CD4-positive, alpha-beta T cell treated with Interleukin-4 for 1 hour (primary cell): ENCODE measurements at regions not wholly inside any gene's neighbourhood (a gene's known extent, or its start where the extent isn't known, plus 50 kb on each side); places are given as distances from the start of the nearest gene placed in this dataset.
"Not testable (repeated sequence)": the region's sequence is repeated elsewhere in the genome, so short reads cannot be mapped to it uniquely, and the experiment has no call there.

ENCODE experiments used
- DNase-seq, 2 donors: peaks; one replicate each; pipeline ENCODE4 v3.0.0-alpha.2; 2020 to 2022

DNA sequence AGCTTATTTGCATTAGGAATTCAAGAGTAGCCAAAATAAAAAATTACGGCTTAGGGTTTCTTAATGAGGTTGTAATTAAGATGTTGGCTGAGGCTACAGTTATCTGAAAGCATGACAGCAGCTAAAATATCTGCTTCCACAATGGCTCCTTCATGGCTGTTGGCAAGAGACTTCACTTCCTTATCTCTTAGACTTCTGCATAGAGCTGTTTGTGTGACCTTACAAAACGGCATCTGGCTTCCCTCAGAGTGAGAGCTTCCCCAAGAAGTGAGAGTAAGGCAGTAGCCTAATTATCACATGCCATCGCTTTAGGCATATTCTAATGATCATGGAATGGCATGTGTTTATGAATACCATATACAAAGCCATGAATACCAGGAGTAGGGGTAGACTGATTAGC, 57.6 kb downstream of the CCDC59 start:
- DNase-seq = no peak

DNA sequence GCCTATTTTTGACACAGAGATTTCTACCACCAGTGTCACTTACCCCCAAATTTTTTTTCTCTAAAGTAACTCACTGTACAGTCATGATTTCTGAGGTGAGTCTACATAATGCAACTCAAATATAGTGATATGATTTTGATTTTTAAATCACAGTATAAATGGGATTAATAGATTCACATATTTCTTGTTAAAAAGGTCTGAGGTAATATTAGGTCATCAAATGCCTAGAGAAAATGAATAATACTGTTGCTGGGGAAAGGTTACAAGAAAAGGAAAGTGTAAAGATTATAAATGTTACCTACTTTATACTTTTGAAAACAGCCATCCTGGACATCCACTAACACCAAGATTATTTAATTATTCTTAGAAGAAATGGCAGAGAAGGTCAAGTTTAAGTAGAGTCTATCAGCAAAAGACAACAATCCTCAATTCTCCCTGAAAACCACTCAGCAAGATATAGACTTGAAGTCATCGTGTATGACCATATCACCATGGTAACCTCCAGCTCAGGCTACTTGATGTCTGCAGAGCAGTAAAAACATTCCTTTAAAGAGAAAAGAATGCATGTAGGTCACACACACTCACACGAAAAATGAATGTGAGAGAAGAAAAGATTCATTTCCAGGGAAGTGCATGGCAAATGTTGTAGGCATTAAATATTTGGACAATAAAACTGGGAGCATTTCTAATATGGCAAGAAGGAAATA, 58.7 kb downstream of the CCDC59 start:
- no peak for DNase-seq

DNA sequence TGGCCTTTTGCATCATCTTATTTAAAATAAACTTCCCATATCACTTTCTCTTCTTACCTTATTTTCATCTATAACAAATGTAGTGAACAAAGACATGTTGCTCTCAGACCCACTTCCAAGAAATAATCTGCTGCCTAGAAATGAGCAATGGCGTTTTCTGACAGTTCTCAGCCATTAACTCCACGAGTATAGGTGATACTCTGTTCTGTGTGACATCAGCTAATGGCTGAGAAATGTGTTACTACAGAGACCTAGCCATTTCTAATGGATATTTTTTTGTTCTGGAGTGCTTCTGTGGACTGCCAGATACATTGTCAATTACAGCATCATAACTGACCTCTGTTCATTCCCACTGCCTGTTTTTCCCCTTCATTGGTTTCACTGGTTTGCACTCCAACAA, 67.8 kb downstream of the CCDC59 start:
- no peak for DNase-seq

DNA sequence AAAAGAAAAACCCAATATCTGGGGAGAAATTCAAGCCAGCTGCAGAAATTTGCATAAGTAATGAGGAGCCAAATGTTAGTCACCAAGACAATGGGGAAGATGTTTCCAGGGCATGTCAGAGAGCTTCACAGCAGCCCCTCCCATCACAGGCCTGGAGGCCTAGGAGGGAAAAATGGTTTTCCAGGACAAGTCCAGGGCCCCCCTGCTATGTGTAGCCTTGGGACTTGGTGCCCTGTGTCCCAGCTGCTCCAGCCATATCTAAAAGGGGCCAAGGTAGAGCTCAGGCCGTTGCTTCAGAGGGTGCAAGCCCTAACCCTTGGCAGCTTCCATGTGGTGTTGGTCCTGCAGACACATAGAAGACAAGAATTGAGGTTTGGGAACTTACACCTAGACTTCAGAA, 76.9 kb downstream of the CCDC59 start:
- DNase-seq = not testable (repeated sequence)

DNA sequence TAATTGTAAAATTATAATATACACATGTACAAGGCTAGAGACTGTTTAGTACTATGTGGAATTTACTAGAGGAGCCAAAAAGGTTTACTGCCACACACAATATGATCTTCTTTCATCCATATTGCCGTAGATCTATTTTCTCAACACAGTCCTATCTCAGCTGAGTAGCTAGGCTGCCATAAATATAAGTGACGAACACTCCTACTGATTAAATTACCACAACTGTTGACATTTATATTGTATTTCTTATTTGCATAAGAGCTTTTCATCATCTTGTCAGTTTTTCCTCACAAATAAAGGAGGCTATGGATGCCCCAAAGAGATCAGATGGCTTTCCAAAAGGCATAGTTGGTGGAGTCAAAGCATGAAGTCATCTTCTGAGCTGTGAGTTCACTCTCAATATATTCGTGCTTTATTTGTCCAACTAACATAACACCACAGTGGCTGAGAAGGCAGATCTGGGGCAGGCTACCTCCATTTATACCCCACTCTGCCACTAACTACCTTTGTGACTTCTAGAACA, 78.6 kb downstream of the CCDC59 start:
- DNase-seq = no peak

DNA sequence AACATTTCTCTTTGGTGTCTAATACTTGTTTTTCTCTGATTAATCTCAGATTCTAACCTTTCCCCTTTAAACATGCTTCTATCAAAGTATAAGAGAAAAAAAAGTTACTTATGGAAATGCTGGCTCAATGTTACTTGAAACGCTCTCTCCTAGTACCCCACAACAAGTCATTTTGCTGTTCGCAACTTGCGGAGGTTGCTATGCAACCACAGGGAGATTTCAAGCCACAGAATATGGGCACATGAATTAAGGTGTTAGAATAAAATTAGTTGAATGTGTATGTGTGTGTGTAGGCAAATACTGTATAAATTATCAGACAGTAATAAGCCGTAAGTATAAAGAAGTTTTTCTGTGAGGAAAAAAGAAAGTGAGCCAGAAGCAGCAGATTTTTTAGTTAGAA, 80.6 kb downstream of the CCDC59 start:
- no peak for DNase-seq

DNA sequence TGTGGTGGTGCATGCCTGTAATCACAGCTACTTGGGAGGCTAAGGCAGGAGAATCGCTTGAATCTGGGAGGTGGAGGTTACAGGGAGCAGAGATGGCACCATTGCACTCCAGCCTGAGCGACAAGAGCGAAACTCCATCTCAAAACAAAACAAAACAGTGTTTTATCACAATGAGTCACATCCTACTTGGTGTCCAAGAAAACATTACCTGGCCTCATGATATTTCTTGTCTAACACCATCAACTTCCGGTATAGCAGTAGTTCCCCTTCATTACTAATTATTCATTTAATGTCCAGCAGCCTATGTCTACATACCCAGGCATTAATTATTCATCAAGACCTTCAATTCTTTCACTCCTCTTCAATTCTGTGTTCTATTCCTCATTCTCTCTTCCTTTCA, 115.5 kb downstream of the CCDC59 start:
- DNase-seq = no peak

DNA sequence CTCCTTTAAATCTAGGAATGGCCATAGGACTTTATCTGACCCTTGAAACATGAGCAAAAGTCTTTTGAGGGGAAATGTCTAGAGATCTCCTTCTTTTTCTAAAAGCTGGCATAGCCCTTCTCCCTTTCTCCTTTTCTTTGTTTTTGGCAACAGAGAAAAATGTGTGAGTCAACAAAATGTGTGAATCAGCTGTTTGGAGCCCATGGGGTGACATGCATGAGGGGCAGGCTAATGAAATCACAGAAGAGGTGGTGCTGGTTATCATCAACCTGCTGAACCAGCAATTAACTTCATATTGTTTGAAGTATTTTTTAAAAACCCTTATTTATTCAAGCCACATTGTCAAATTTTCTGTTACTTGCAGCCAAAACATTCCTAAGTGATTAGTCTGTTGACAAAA, 132.3 kb downstream of the CCDC59 start:
- no peak for DNase-seq

DNA sequence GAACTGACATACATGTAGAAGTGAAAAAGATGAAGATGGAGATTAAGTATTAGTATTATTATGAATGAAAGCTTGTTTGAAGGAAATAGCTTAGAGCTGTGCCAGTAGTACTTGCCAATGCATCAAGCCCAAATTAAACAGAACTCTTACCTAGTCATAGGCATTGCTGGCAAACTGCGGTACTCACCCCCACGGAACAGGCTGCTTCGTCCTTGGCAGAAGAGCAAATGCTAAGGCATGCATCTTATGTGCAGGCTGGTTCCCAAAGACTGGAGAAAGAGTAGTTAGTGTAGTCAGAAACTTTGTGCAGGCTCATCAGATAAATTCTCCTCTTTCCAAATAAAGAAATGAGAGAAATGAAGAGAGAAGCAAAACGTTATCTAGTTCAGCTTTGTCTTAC, 134.8 kb downstream of the CCDC59 start:
- no peak for DNase-seq

DNA sequence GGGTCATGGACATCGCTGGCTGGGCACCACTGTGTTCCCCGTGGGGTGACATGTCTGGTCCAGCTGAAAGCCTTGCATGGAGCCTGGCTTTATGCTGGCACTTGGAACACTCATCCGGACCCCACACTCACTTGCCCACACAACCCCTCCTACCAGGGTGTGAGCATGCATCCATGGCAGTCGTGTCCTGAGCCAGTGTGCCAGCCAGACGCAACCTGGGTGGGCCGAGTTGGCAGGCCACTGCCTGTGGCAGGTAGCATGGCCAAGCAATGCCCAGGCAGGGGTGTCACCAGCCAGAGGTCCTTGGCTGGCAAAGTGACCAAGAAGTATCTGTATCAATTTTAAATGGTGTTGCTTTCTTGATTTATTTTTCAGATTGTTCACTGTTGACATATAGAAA, 141.7 kb downstream of the CCDC59 start:
- DNase-seq = no peak

DNA sequence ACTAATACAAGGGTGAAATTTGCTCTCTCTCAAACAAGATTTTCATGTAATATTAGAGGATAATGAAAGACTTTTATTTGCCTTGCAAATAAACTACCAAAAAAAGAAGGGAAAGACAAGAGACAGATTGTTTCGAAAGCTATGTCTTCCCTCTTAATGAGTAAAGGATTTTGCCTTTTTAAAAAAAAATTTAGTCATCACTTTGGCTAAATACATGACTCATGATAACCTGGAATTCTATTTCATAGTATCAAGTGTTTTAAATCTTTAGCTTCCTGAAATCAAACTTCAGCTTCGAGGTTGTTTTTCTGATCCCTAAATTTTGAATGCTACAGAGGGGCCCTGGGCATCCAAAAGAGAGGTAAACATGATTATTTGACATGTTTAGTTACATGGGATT, 144.4 kb downstream of the CCDC59 start:
- no peak for DNase-seq

DNA sequence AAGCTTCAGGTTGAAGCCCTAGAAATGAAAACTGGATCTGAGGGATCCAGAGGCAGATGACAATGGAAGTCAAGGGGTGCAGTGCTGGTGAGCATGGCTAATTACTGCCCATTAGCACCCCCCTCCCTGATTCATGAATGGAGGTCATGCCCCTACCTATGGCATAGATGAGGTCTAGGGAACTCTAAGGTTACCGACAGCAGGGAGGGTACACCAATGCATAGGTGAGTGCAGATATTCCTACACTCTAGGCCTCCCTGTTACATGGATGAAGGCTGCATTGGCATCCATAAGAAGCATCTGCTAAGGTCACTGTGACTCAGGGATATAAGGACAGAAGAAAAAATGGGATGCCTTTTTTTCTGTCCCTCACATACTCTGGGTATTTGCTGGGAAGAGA, 147.3 kb downstream of the CCDC59 start:
- DNase-seq = no peak

DNA sequence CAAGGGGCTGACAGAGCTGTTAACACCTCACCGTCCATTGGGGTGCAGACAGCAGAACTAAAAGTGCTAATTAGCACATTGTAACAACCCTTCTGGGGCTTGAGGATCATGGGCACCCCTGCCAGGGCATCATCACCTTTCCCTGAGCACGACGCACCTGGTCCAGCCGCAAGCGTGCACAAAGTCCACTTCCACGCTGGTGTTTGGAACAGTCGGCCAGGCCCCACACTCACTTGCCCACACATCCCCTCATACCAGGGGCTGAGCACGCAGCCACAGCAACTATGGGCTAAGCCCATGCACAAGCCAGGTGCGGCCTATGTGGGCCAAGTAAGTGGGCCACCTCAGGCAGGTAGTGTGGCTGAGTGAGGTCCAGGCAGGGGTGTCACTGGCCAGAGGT, 148.7 kb downstream of the CCDC59 start:
- DNase-seq = no peak

DNA sequence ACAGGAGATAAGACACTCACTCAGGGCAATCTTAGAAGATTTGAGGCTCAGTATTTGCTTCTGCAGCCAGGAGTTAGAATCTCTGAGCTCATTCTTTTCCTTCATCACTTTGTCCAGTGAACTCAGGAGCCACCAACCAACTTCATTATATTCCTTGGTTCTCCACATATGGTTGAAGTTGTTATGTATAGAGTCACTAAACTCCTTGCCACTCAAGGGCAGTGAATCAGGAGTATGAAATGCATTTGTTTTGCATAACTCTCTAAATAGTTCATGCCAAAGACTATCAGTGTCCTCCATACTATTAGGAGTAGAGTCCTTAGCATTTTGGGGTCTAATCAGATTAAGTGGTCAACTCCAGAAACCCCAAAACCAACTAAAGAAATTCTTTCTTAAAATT, 150.6 kb downstream of the CCDC59 start:
- no peak for DNase-seq

DNA sequence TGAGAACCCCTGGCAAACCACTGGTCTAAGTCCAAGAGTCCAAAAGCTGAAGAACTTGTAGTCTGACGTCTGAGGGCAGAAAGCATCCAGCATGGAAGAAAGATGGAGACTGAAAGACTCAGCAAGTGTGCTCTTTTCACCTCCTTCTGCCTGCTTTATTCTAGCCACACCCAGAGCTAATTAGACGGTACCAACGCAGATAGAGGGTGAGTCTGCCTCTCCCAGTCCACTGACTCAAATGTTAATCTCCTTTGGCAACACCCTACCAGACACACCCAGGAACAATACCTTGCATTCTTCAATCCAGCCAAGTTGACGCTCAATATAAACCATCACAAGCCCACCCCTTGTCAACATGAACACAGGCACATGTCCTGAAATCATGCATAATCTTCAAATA, 155.1 kb downstream of the CCDC59 start:
- no peak for DNase-seq

DNA sequence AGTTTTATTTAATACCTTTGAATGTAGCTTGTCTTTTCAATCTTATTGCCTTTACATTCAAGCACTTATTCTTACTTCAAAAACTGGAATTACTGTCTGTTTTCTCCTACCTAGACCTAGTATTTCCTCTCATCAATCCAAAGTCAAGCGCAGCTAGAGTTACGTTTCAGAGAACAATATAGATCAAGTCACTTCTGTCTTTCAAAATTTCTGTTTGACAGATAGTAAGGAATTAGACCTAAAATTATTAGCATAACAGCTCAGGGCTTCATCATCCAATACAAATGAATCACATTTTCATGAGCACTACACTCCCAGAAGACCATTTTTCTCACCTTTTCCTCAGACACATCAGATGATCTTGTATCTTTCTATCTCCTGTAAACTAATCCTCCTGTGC, 170.6 kb downstream of the CCDC59 start:
- DNase-seq = no peak

DNA sequence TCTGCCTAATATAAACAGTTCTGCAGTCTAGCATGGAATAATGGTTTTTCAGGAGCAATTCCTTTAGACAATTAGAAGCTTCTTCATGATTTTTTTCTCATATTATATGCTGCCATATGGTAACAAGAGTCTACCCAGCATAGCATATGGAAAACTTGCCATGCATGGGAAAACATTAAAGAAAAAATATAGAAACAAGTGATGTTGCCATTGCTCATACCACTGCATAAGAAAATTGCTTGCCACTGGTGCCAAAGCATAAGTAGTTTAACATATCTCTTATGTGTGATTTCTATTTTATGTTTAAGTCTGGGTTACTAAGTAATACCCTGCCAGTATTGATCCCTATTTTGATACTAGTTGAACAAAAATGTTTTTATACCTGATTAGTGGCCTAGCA, 171.2 kb downstream of the CCDC59 start:
- DNase-seq = no peak

DNA sequence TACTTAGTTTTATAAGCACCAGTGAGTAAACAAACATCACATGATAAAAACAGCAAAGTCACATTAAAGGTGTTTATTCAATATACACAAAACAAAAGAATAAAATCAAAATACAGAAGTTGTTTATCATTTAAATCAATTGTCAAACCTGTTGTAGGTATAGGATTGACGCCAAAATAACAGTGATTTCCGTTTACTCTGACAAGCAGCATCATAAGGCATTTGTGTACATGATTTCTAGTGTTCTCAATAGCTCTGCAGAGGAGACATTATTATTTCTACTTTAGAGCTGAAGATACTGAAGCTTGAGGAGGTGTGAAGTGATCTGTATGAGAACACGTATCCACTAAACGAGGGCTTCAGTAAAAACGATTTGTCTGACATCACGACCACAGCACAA, 171.9 kb downstream of the CCDC59 start:
- no peak for DNase-seq

DNA sequence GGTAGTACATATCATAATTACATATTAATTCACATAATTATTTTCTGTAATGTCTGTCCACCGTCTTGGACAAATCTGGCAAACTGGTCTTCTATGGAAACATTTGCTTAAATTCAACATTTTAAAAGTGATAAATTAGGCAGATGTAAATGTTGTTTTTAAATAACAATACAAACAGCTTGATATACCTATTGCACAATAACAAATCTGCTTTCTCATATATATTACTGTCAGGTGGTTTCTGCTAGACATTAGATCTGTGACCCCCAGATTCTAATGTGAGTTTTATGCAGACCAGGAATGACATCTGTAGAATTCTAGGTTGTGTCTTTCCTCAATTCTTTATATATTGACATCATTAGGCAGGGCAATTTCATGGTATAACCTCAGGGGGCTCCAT, 173.3 kb downstream of the CCDC59 start:
- no peak for DNase-seq

DNA sequence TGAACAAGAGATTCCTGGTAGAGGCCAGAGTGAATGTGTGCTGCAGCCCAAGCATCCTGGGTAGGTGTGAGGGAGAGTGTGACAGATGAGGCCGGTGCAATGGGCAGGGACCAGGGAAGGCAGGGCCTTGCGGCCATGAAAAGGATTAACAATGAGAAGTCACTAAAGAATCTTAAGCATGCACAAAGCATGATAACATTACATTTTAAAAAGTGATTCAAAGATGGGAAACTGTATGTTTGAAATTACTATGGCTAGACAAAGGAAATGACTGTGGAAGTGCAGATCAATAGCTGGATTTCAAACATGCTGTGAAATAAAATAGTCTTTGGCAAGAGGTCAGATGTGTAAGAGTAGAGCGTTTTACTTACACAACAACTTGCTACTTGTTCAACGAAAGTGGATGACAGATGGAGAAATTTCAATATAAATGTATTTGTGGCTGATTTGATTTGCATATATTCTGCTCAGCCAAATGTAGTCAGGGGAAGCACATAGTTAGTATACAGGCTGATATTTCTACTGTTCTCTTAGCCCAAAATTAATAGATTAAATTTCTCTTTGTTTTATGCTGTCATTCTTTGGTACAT, 175.5 kb downstream of the CCDC59 start:
- DNase-seq = no peak

DNA sequence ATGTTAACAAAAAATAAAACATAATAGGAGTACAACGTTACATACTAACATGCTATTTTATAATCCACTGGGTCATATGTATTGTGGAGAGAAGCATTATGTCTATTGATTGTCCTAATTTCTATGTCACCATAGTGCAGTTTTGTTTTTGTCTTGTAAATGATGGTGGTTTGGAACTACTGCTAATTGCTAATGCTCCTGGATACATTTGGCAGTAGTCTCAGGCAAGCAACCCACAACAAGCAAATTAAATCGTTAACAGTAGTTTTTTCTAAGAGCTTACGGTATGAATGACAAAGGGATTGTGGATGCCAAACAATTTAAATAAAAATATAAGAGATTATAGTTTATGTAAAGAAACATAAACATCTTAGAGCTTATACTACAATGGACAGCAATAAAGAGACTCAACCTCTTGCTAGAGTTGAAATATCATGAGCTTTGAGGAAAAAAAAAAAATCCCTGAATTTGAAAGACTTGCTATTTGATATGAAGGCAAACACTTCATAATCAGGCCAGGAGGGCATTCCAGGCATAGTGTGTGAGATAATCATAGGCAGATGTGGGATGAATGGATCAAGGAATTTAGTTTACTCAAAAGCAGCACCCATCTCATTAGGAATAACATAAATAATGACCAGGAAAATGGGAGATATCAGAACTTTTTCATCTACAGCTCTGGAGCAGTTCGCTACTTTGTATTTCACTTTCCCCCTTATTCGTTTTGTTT, 181.3 kb downstream of the CCDC59 start:
- DNase-seq = no peak

DNA sequence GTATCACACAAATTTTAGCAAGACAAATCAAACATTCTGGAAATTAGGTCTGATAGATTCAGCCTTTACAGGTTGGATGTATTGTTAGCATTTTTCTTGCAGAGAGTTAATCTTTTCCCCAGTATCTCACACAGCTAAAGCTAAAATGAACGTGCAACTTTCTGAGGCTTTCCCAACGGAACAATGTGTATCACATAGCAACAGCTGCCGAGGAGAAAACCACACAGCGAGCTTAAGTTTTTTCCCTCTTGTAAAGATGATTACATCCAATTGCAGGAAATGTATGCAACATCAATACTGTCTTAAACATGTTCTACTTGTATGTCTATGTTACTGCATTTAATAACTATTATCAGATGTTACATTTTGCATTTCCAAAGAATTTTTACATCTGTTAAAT, 182.2 kb downstream of the CCDC59 start:
- DNase-seq = no peak

DNA sequence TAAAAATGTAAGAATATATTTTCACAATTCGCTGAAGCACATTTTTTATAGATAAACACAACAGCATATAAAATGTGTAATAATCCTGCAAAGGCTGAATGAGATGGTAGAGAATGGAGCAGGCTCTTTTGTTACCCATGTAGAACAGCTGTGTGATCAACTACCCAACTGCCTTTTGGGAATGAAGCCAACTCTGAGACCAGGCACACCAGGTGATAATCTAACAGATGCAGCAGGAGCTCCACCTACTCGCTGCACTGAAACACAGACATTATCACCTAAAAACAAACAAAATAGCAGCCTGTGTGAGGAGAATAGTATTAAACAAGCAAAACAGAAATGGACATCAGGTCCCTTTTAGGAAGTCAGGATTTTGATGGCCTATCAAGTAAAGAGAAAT, 183.3 kb downstream of the CCDC59 start:
- no peak for DNase-seq

DNA sequence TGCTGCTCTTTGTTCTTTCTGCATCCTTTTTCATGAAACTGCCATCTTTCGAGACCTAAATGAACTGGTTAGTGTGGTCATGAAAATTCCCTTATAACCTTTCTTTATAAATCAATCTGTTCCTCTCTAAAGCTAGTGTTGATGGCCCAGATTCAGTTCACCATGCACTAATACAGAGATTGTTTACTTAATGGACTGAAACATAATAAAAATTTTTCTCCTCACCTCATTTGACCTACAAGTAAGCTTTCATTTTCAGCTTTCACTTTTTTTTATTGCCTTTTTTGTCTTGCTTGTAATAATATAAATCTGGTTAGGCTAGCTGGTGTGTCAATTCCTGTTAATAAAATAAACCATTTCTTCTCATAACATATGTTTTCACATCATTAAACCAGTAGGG, 183.8 kb downstream of the CCDC59 start:
- no peak for DNase-seq
